Mesodermal cell (in vitro differentiated cells): ENCODE measurements at regions not wholly inside any gene's neighbourhood (a gene's known extent, or its start where the extent isn't known, plus 50 kb on each side); places are given as distances from the start of the nearest gene placed in this dataset.

Experiments
- H3K27ac ChIP-seq: 2 replicates; pipeline ENCODE4 v1.7.0; 2013; ENCODE audit warnings: mild to moderate bottlenecking, low read depth, low read length, moderate library complexity; ENCODE audit not compliant: severe bottlenecking
- H3K36me3 ChIP-seq: 2 replicates; pipeline ENCODE4 v1.7.1; 2013; ENCODE audit warnings: mild to moderate bottlenecking, low read length, moderate library complexity; ENCODE audit not compliant: control insufficient read depth, insufficient read depth
- H3K4me1 ChIP-seq: one replicate; pipeline ENCODE4 v1.7.1; 2013; ENCODE audit warnings: mild to moderate bottlenecking, low read length; ENCODE audit not compliant: insufficient read depth, control insufficient read depth, poor library complexity, severe bottlenecking
- H3K4me3 ChIP-seq: 2 replicates; pipeline ENCODE4 v1.7.0; 2013; ENCODE audit warnings: low read length, control low read depth, mild to moderate bottlenecking; ENCODE audit not compliant: insufficient read depth, poor library complexity, severe bottlenecking; ENCODE audit errors: extremely low read depth
- H3K9me3 ChIP-seq: 2 replicates; pipeline ENCODE4 v1.7.1; 2013; ENCODE audit warnings: mild to moderate bottlenecking, low read length, moderate library complexity; ENCODE audit not compliant: control insufficient read depth
- WGBS, 2 experiments: methylation state at CpG; one replicate each; pipeline ENCODE4 v1.1.5; 2013; ENCODE audit warnings: missing lambda C conversion rate in 2 of 2; ENCODE audit not compliant: insufficient coverage in 2 of 2; 5-methylcytosine and 5-hydroxymethylcytosine counted together

DNA sequence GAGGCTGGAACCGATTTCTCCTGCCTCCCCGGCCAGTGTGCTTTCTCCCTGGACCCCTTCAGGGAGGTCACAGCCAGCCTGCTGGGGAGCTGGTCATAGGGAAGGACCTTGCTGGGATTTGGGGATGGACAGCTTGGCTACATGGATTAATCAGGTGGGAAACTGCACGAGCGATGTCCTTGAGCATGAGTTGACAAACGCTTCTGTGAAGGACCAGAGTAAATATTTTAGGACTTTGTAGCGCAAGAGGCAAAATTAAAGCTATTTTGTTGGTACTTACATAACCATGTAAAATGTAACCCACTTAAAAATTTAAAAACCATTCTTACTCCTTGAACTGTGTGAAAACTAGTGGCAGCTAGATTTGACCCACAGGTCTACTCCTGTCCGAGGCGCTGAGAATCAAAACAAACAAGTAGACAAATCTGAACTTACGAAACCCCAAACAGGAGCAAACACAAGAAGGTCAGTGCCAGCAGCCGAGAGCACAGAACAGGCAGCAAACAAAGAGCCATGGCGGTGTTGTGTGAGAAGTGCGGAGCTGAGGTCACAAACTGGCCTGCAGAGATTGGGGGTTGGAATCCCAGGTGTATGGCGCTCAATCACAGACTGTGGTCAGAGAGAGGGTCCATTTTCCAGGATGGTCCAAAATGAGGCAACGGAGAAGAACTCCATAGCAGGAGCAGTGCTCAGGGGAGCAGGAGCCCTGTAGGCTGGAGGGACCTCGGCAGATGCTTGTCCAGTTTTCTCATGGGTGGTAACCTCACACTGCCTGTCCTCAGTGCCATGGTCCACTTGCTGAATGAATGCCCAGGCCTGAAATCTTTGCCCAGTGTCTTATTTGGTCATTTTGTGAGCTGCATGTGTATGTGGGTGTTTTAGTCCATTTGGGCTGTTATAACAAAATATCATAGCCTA lies 79.2 kb upstream of the CLMN start:
- Histone ChIP-seq H3K27ac (no peak overlapping the region), H3K36me3 (no peaks in the 10 kb centered on the region), H3K9me3 (no peaks in the 10 kb centered on the region), H3K4me1 (no peaks in the 10 kb centered on the region), H3K4me3 (no peak overlapping the region)
- 92 to 93% methylated on average over 11 to 13 of the region's 15 CpGs for WGBS, 2 experiments

DNA sequence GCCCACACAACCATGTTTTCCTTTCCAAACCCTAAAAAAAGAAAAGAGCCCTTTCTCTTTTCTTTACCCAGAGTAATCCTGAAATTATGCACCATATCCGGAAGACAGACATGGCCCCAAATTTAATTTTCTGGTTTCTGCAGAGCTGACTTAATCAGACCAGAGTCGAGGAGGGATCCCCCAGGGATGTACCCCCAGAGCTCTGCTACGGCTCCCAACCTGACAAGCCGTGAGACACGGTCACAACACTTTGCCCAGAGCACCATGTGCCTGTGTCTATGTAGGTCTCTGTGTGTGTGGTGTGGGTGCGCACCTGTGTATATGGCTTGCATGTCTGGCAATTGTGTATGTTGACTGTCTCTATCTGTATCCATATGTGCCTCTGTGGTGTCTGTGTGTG lies 77.6 kb upstream of the CLMN start:
- H3K4me3 ChIP-seq = no peak overlapping the region
- WGBS, 2 experiments = 85 to 96% methylated on average over 6 of the region's 6 CpGs
- H3K36me3 ChIP-seq = no peaks in the 10 kb centered on the region
- no peak overlapping the region for H3K27ac ChIP-seq
- H3K9me3 ChIP-seq = no peaks in the 10 kb centered on the region
- H3K4me1 ChIP-seq = no peaks in the 10 kb centered on the region

DNA sequence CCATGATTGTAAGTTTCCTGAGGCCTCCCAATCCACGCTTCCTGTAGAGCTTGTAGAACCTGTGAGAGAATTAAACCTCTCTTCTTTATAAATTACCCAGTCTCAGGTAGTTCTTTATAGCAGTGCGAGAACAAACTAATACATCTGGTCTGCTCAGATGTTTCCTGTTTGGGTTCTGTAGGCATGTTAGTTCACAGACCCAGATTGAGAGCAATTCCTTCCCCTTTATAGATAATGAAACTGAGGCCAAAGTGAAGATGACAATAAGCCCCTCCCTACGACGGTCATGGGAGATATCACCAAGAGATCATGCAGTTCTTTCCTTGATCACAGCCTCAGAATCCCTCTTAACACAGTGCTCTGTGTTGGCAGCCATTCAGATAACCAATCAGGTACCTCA lies 76.5 kb upstream of the CLMN start:
- Histone ChIP-seq H3K36me3 (no peaks in the 10 kb centered on the region), H3K4me1 (no peaks in the 10 kb centered on the region), H3K27ac (no peak overlapping the region), H3K4me3 (no peak overlapping the region), H3K9me3 (no peaks in the 10 kb centered on the region)
- 82 to 89% methylated on average over 2 of the region's 4 CpGs for WGBS, 2 experiments

DNA sequence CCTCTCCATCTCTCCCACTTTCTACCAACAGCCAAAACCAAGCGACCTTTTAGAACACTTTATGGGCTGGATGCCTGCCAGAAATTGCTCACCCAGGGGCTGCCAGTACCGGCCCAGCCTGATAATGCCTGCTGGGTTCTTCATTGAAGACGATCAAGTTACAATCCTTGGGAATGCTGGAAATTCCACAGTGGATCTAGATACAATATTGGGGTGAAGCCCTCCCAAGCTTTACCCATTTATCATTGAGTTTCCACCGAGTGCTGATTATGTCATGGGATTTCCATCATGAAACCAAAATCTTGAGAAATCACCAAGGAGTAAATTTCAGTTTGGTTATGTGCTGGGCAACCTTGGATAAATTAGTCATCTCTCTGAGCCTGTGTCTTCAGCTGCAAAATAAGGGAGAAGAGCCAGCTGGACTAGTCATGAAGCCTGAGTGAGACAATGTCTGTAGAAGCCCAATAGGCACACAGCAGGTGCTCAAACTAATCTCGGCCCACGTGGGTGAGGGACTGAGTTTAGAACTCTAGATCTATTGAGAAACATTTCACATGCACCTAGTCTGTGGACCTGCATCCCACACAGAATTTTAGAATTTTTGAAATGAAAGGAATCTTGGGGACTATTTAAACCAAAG lies 75.5 kb upstream of the CLMN start:
- no peak overlapping the region for H3K27ac ChIP-seq

DNA sequence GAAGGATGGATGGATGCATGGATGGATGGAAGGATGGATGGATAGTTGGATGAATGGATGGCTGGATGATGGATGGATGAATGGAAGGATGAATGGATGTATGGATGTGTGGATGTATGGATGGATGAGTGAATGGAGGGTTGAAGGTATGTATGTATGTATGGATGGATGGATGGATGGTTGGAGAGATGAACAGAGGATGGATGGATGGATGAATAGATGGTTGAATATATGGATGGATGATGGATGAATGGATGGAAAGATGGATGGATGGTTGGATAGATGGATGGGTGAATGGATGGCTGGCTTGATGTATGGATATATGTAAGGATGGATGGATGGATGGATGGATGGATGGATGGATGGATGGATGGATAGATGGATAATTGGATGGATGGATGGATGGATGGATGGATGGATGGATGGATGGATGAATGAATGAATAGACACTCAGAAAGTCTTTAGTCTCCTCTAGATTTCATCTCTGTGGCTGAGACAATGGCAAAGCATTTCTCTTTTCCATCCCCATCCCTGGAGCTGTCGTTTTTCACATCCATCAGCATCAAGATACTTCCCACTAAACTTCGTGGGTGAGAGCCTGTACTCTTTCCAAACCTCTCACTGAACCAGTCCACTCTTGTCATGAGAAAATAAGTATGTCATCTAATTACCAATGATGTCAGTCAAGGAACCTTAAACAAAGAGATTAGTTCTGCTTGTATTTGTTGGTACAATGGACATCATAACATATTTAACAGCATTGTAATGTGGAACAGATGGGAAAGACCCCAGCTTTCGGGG lies 74.8 kb upstream of the CLMN start:
- no peak overlapping the region for H3K27ac ChIP-seq
- no peaks in the 10 kb centered on the region for H3K4me1 ChIP-seq
- 77 to 80% methylated on average over 2 of the region's 3 CpGs for WGBS, 2 experiments

More for the DNA sequence above, 75.5 kb upstream of the CLMN start:
- no peaks in the 10 kb centered on the region for H3K36me3 ChIP-seq
- H3K9me3 ChIP-seq = peaks cover 6% of the 10 kb centered on the region
- no peak overlapping the region for H3K4me3 ChIP-seq
- H3K4me1 ChIP-seq = no peaks in the 10 kb centered on the region
- WGBS, 2 experiments = 56 to 82% methylated on average over 3 to 4 of the region's 6 CpGs

DNA sequence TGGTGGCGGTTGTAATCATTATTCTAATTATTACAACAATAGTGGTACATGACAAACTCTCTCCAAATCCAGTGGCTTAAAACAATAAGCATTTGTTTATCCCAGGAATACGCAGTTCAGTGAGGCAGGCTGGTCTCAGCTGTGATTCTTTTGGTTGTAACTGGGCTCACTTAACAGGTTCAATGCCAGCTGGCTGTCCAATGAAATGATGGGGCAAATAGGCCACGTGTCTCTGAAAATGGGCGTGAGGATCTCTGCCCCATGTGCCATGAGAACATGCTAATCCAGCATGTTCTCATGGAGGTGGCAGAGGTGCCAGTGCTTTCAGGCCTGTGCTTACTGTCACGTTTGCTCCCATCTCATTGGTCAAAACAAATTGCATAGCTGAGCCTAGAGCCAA lies 73.1 kb upstream of the CLMN start:
- 89 to 90% methylated on average over 4 of the region's 5 CpGs for WGBS, 2 experiments
- no peaks in the 10 kb centered on the region for H3K36me3 ChIP-seq

More for the DNA sequence above, 74.8 kb upstream of the CLMN start:
- peaks cover 10% of the 10 kb centered on the region for H3K9me3 ChIP-seq
- H3K36me3 ChIP-seq = no peaks in the 10 kb centered on the region
- H3K4me3 ChIP-seq = no peak overlapping the region

DNA sequence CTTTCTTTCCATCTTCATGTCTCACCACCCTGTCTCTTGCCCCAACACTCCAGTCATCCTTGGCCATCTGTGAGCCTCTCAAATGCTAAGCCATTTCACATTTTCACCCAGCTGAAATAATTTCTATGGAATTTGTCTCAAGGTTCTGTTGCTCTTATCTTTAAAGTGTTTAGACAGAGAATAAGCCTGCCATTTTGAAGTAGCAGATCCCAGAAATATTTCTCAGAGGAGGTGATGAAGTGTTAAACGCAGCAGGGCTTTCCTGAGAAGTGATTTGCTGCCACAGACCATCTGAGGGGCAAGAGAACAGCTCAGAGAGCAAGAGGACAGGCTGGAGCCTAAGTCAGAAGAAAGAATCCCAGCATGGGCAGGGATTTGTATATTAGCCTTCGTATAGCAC lies 71.6 kb upstream of the CLMN start:
- no peaks in the 10 kb centered on the region for H3K36me3 ChIP-seq
- H3K4me1 ChIP-seq = no peaks in the 10 kb centered on the region
- no peak overlapping the region for H3K4me3 ChIP-seq
- no peak overlapping the region for H3K27ac ChIP-seq
- peaks cover 10% of the 10 kb centered on the region for H3K9me3 ChIP-seq
- WGBS, 2 experiments = 88 to 93% methylated on average over 1 to 2 of the region's 2 CpGs

More for the DNA sequence above, 73.1 kb upstream of the CLMN start:
- Histone ChIP-seq H3K4me1 (no peaks in the 10 kb centered on the region), H3K27ac (no peak overlapping the region), H3K4me3 (no peak overlapping the region), H3K9me3 (peaks cover 10% of the 10 kb centered on the region)

DNA sequence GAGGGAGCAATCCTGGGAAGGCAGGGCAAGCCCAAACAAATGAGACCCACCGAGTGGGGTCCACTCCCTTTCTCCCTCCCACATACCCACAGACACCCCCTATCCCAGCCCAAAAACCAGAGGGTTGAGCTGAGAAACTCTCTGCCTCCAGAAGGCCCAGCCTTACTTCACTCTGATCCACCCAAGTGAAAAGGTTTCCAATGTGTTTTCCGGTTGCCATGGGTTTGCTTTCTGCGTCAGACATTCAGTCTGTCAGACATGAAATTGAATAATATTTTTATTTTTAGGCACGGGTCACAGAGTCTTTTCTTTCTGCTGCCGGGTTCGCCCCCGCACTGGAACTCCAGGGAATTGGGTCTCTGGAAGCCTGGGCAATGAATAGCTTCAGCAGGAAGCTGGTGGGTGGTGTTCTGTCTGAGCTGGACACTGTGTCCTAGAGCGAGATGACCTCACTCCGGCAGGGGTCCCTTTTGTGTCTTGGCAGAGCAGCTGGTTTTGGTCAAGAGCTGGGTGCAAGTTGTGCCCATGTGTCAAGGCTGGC lies 69.8 kb upstream of the CLMN start:
- WGBS, 2 experiments = 86 to 87% methylated on average over 7 to 9 of the region's 9 CpGs

DNA sequence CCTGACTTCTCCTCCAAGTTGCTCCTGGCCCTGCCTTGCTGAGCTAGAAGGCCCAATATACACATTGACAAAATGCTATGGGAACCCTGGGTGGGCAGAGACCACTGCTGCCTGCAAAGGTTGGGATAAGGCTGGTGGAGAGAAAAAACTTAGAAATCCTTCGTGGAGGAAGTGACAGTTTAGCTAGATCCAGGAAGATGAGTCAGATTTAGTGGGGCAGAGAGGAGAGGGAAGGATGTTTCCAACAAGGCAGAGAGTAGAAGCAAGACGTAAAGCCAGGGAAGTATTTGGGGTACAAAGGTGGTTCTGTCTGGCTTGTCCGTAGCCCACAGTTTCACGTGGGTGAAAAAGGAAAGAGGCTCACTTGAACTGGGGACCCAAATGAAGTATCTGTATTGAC lies 69.0 kb upstream of the CLMN start:
- Histone ChIP-seq H3K27ac (no peak overlapping the region), H3K4me1 (no peaks in the 10 kb centered on the region), H3K9me3 (peaks cover 10% of the 10 kb centered on the region), H3K36me3 (no peaks in the 10 kb centered on the region), H3K4me3 (no peak overlapping the region)
- WGBS, 2 experiments = 80 to 82% methylated on average over 3 to 4 of the region's 4 CpGs

More for the DNA sequence above, 69.8 kb upstream of the CLMN start:
- Histone ChIP-seq H3K36me3 (no peaks in the 10 kb centered on the region), H3K27ac (no peak overlapping the region), H3K4me3 (no peak overlapping the region), H3K9me3 (peaks cover 10% of the 10 kb centered on the region), H3K4me1 (no peaks in the 10 kb centered on the region)

DNA sequence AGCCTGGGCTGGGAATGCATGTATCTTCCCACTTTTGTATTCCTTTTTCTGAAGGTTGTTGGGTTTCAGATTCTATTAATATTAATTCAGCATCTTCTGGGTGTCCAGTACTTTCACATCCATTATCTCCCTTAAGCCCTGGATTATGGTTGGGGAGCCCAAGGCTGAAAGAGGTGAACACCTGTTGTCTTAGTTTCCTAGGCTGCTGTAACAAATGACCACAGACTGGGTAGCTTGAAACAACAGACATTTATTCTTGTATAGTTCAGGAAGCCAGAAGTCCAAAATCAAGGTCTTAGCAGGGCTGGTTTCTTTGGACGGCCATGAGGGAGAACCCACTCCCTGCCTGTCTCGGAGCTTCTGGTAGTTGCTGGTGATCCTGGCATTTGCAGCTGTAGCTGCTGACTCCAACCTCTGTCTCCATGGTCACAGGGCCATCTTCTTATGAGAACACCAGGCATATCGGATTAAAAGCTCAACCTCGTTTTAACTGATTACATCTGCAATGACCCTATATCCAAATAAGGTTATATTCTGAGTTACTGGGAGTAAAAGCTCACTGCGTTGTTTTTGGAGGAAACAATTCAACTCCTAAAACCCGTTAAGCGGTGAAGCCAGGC lies 68.2 kb upstream of the CLMN start:
- H3K4me1 ChIP-seq = no peaks in the 10 kb centered on the region
- H3K27ac ChIP-seq = no peak overlapping the region
- 92 to 93% methylated on average over 5 of the region's 7 CpGs for WGBS, 2 experiments

More for the DNA sequence above, 68.2 kb upstream of the CLMN start:
- Histone ChIP-seq H3K4me3 (no peak overlapping the region), H3K36me3 (no peaks in the 10 kb centered on the region), H3K9me3 (peaks cover 10% of the 10 kb centered on the region)
